SK-N-SH (cell line): ENCODE measurements at regions not wholly inside any gene's neighbourhood (a gene's known extent, or its start where the extent isn't known, plus 50 kb on each side); places are given as distances from the start of the nearest gene placed in this dataset.

Experiments
- CTCF ChIA-PET: fragments of 300-600, 350-600 bp; formaldehyde crosslinking; extraction: SDS; loops from one replicate; lab custom pipeline; 2021; lab: Yijun Ruan, JAX
- POLR2A ChIA-PET: fragments of 350-600 bp; sonication (Branson Sonifier 250); formaldehyde crosslinking; extraction: SDS; loops from one replicate; lab custom pipeline; 2020; ENCODE audit warnings: antibody characterized with exemption, inconsistent platforms; lab: Yijun Ruan, JAX
- DNase-seq: peaks from one replicate; pipeline ENCODE4 v3.0.0; 2012
- H2AFZ ChIP-seq: fragments of 200-600 bp; sonication (generic); 2 replicates; pipeline ENCODE4 v1.8.1; 2016; ENCODE audit warnings: antibody characterized with exemption, mild to moderate bottlenecking, low read depth
- H3F3A ChIP-seq: fragments of 200-600 bp; sonication (generic); replicated peaks from 2 replicates; pipeline ENCODE3; 2016; ENCODE audit warnings: antibody characterized with exemption, mild to moderate bottlenecking; ENCODE audit not compliant: insufficient read depth
- H3K27ac ChIP-seq, 2 experiments: fragments of 200-500 bp in 1 of 2; fragments of 200-600 bp in 1 of 2; sonication (Bioruptor generic) in 1 of 2; sonication (generic), shearing (Covaris generic) in 1 of 2; 2 replicates each; pipeline versions ENCODE4 v1.5.1 to v1.6.1; 2014 to 2016; ENCODE audit warnings: low read depth in 2 of 2, inconsistent platforms in 1 of 2, low read length in 1 of 2, mild to moderate bottlenecking in 1 of 2, mixed read lengths in 1 of 2
- H3K27me3 ChIP-seq: fragments of 200-600 bp; sonication (generic), shearing (Covaris generic); 2 replicates; pipeline ENCODE4 v1.6.1; 2016; ENCODE audit warnings: mixed run types; ENCODE audit not compliant: insufficient read depth
- H3K36me3 ChIP-seq, 2 experiments: fragments of 200-500 bp in 1 of 2; fragments of 200-600 bp in 1 of 2; sonication (Bioruptor generic) in 1 of 2; sonication (generic) in 1 of 2; replicated peaks in 1 of 2; 2 replicates each; pipeline versions ENCODE3 to v1.5.1; 2014 to 2016; ENCODE audit warnings: low read length in 1 of 2, mild to moderate bottlenecking in 1 of 2; ENCODE audit not compliant: insufficient read depth in 2 of 2, control insufficient read depth in 1 of 2
- H3K4me1 ChIP-seq, 2 experiments: fragments of 200-500 bp in 1 of 2; fragments of 200-600 bp in 1 of 2; sonication (Bioruptor generic) in 1 of 2; sonication (generic), shearing (Covaris generic) in 1 of 2; 2 replicates each; pipeline versions ENCODE4 v1.5.1 to v1.6.1; 2014 to 2016; ENCODE audit warnings: low read depth in 1 of 2, low read length in 1 of 2, mixed run types in 1 of 2; ENCODE audit not compliant: insufficient read depth in 2 of 2, control insufficient read depth in 1 of 2
- H3K4me2 ChIP-seq: fragments of 200-600 bp; sonication (generic), shearing (Covaris generic); 2 replicates; pipeline ENCODE4 v1.6.1; 2017; ENCODE audit warnings: mixed run types
- H3K4me3 ChIP-seq, 2 experiments: fragments of 200-500 bp in 1 of 2; fragments of 200-600 bp in 1 of 2; sonication (Bioruptor generic) in 1 of 2; sonication (generic), shearing (Covaris generic) in 1 of 2; 2 replicates each; pipeline versions ENCODE4 v1.5.1 to v1.8.1; 2014 to 2016; ENCODE audit warnings: low read depth in 2 of 2, inconsistent platforms in 1 of 2, low read length in 1 of 2, mild to moderate bottlenecking in 1 of 2, mixed read lengths in 1 of 2, moderate library complexity in 1 of 2
- H3K79me2 ChIP-seq: fragments of 200-600 bp; sonication (generic); 2 replicates; pipeline ENCODE4 v1.8.1; 2017; ENCODE audit warnings: mild to moderate bottlenecking; ENCODE audit not compliant: insufficient read depth
- H3K9ac ChIP-seq: fragments of 200-600 bp; sonication (generic); 2 replicates; pipeline ENCODE4 v1.6.1; 2017; ENCODE audit warnings: mixed run types
- H3K9me2 ChIP-seq: fragments of 200-600 bp; sonication (generic); 2 replicates; pipeline ENCODE4 v1.6.1; 2017; ENCODE audit warnings: mixed run types
- H3K9me3 ChIP-seq: fragments of 200-600 bp; sonication (generic); 2 replicates; pipeline ENCODE4 v1.6.1; 2017; ENCODE audit warnings: mixed run types, mild to moderate bottlenecking, moderate library complexity
- H4K20me1 ChIP-seq: fragments of 200-600 bp; sonication (generic); 2 replicates; pipeline ENCODE4 v1.6.1; 2017; ENCODE audit warnings: mild to moderate bottlenecking, mixed run types; ENCODE audit not compliant: insufficient read depth
- CHD2 ChIP-seq: fragments of 150-350 bp; IDR thresholded peaks from 2 replicates; pipeline ENCODE4 v1.6.1; 2018; ENCODE audit warnings: low read length; ENCODE audit not compliant: partially characterized antibody
- CTCF ChIP-seq: fragments of 200-600 bp; sonication (generic); IDR thresholded peaks from 2 replicates; pipeline ENCODE4 v1.6.1; 2017; ENCODE audit warnings: antibody characterized with exemption, mild to moderate bottlenecking, moderate library complexity
- EP300 ChIP-seq, 2 experiments: IDR thresholded peaks; 2 replicates each; pipeline versions ENCODE4 v1.4.0 to v1.6.1; 2012; ENCODE audit warnings: borderline replicate concordance in 1 of 2, low read depth in 1 of 2, low read length in 1 of 2
- FOSL2 ChIP-seq: IDR thresholded peaks from 2 replicates; pipeline ENCODE4 v1.4.0; 2012; ENCODE audit warnings: low read depth, mild to moderate bottlenecking, moderate library complexity, borderline replicate concordance
- FOXM1 ChIP-seq: IDR thresholded peaks from 2 replicates; pipeline ENCODE4 v1.4.0; 2012; ENCODE audit warnings: low read depth, mild to moderate bottlenecking
- GABPA ChIP-seq: IDR thresholded peaks from 2 replicates; pipeline ENCODE4 v1.4.0; 2012; ENCODE audit warnings: low read depth, mild to moderate bottlenecking
- JUND ChIP-seq: IDR thresholded peaks from 2 replicates; pipeline ENCODE4 v1.4.0; 2012
- MEF2A ChIP-seq: IDR thresholded peaks from 2 replicates; pipeline ENCODE4 v1.4.0; 2012; ENCODE audit warnings: low read depth, borderline replicate concordance
- MXI1 ChIP-seq: IDR thresholded peaks from 2 replicates; pipeline ENCODE4 v1.6.1; 2012; ENCODE audit warnings: mild to moderate bottlenecking, low read depth, low read length, improper control_type of control experiment
- NFIC ChIP-seq: IDR thresholded peaks from 2 replicates; pipeline ENCODE4 v1.4.0; 2012; ENCODE audit warnings: borderline replicate concordance
- NRF1 ChIP-seq: IDR thresholded peaks from 2 replicates; pipeline ENCODE4 v1.6.1; 2012; ENCODE audit warnings: low read depth, mild to moderate bottlenecking, low read length
- PBX3 ChIP-seq: IDR thresholded peaks from 2 replicates; pipeline ENCODE4; 2012
- POLR2AphosphoS5 ChIP-seq: IDR thresholded peaks from 2 replicates; pipeline ENCODE4 v1.6.1; 2012; ENCODE audit warnings: low read depth, low read length
- RAD21 ChIP-seq: IDR thresholded peaks from 2 replicates; pipeline ENCODE4 v1.6.1; 2012; ENCODE audit warnings: mild to moderate bottlenecking, low read length
- RCOR1 ChIP-seq: fragments of 150-350 bp; IDR thresholded peaks from 2 replicates; pipeline ENCODE4 v1.6.1; 2017; ENCODE audit warnings: antibody characterized with exemption, low read length
- REST ChIP-seq: IDR thresholded peaks from 2 replicates; pipeline ENCODE4 v1.6.1; 2012; ENCODE audit warnings: mild to moderate bottlenecking, low read depth, low read length, moderate library complexity
- SIN3A ChIP-seq: IDR thresholded peaks from 2 replicates; pipeline ENCODE4 v1.6.1; 2012; ENCODE audit warnings: low read depth, mild to moderate bottlenecking, low read length, moderate library complexity, borderline replicate concordance
- SMC3 ChIP-seq: IDR thresholded peaks from 2 replicates; pipeline ENCODE4 v1.6.1; 2012; ENCODE audit warnings: low read depth, low read length, improper control_type of control experiment
- TCF12 ChIP-seq: IDR thresholded peaks from 2 replicates; pipeline ENCODE4 v1.4.0; 2012
- TEAD4 ChIP-seq: IDR thresholded peaks from 2 replicates; pipeline ENCODE4 v1.4.0; 2012; ENCODE audit warnings: mild to moderate bottlenecking, borderline replicate concordance; ENCODE audit not compliant: insufficient read depth
- USF1 ChIP-seq: IDR thresholded peaks from 2 replicates; pipeline ENCODE4 v1.4.0; 2012; ENCODE audit warnings: low read depth, borderline replicate concordance
- USF2 ChIP-seq: fragments of 150-350 bp; IDR thresholded peaks from 2 replicates; pipeline ENCODE4 v1.6.1; 2017; ENCODE audit warnings: antibody characterized with exemption, low read length, low read depth, borderline replicate concordance
- YY1 ChIP-seq: IDR thresholded peaks from 2 replicates; pipeline ENCODE4 v1.4.0; 2012; ENCODE audit warnings: low read depth, mild to moderate bottlenecking
- ZBTB33 ChIP-seq: IDR thresholded peaks from 2 replicates; pipeline ENCODE4 v1.4.0; 2012; ENCODE audit warnings: low read depth, borderline replicate concordance
- WGBS: methylation state at CpG from one replicate; pipeline ENCODE4 v1.1.6; 2017; ENCODE audit warnings: low lambda C conversion rate; 5-methylcytosine and 5-hydroxymethylcytosine counted together

- H3K4me1 ChIP-seq = peaks cover 0 to 14% of the 10 kb centered on the region in 2 experiments; a peak in 3 of 4 replicates
- peak overlapping the region; percentile 63; the same call in 1 of the 2 replicates for H3K9ac ChIP-seq
- H3K9me2 ChIP-seq = no peaks in the 10 kb centered on the region
- WGBS = 21% methylated on average over 2 of the region's 2 CpGs
- H3K79me2 ChIP-seq = no peaks in the 10 kb centered on the region
- POLR2A ChIA-PET = no interaction called here
- peaks cover 65% of the 10 kb centered on the region for H3F3A ChIP-seq
- no peak for TF ChIP-seq CHD2
- TF ChIP-seq REST = no peak
- TF ChIP-seq ZBTB33 = no peak
- no peak for TF ChIP-seq GABPA
- no peak for TF ChIP-seq USF2
- TF ChIP-seq TEAD4 = no peak
- peak; percentile 38; the same call in 1 of the 2 replicates for TF ChIP-seq POLR2AphosphoS5
- peak; percentile 77 for TF ChIP-seq MEF2A
- TF ChIP-seq USF1 = no peak
- no peak for TF ChIP-seq FOXM1
- no peak for TF ChIP-seq MXI1
- TF ChIP-seq TCF12 = peak; percentile 46
- no peak for TF ChIP-seq RCOR1
- 0 out of 2 replicates have a peak, but pooled peaks have one; percentile 20 for TF ChIP-seq JUND
- TF ChIP-seq RAD21 = no peak
- peak; percentile 65 for TF ChIP-seq PBX3
- no peak for TF ChIP-seq FOSL2
- TF ChIP-seq NRF1 = no peak
- TF ChIP-seq CTCF = no peak
- no peak for TF ChIP-seq NFIC
- no peak for TF ChIP-seq YY1
- no peak for TF ChIP-seq SIN3A
- no peak for TF ChIP-seq SMC3
- peak in 1 of 2 experiments; percentile 64; a peak in 1 of 4 replicates for TF ChIP-seq EP300 (IDR thresholded peaks at IDR 0.05; ENCODE audit: borderline replicate concordance in 1 of 2, low read depth in 1 of 2, low read length in 1 of 2)
- no peak for DNase-seq
- H2AFZ ChIP-seq = peak overlapping the region; percentile 8; the same call in 1 of the 2 replicates
- peak overlapping the region; percentile 81 to 98; a peak in 3 of 4 replicates for H3K27ac ChIP-seq
- H3K4me2 ChIP-seq = peak overlapping the region; percentile 12; the same call in 1 of the 2 replicates
- peaks cover 0 to 3% of the 10 kb centered on the region in 2 experiments for H3K36me3 ChIP-seq
- no peaks in the 10 kb centered on the region for H3K9me3 ChIP-seq
- CTCF ChIA-PET = interaction anchor here (1.1 kb wide), 1 partner anchor 12 kb away, joined by 3 read pairs; no protein-coding TSS in a partner anchor
- H3K27me3 ChIP-seq = no peaks in the 10 kb centered on the region
- no peak overlapping the region for H3K4me3 ChIP-seq
- no peaks in the 10 kb centered on the region for H4K20me1 ChIP-seq
These were observed 418.6 kb upstream of the DIPK2B start for GRCh38 chrX:45619290-45619689.
